K562 (cell line): ENCODE measurements at regions not wholly inside any gene's neighbourhood (a gene's known extent, or its start where the extent isn't known, plus 50 kb on each side); places are given as distances from the start of the nearest gene placed in this dataset.
A peak's percentile ranks its signal among the peaks of the same experiment; 100 is the strongest.

ENCODE experiments used
- ARNT ChIP-seq, 2 experiments: fragments of 450-650 bp; IDR thresholded peaks; 2 replicates each; pipeline ENCODE4 v1.6.1; 2016; ENCODE audit warnings: mild to moderate bottlenecking in 1 of 2
- CAMTA2 ChIP-seq: fragments of 250-450 bp; sonication (Bioruptor Pico); conservative IDR thresholded peaks from 2 replicates; pipeline ENCODE4 v1.5.1; 2022
- FOXM1 ChIP-seq, 2 experiments: fragments of 450-650 bp in 1 of 2; sonication (generic) in 1 of 2; formaldehyde crosslinking in 1 of 2; IDR thresholded peaks; 2 replicates each; pipeline versions ENCODE4 v1.6.1 to v1.9.0; 2017 to 2022; ENCODE audit warnings: low read depth in 2 of 2, mild to moderate bottlenecking in 2 of 2, missing genetic modification reagents in 1 of 2, moderate library complexity in 1 of 2
- LCOR ChIP-seq: sonication (generic); formaldehyde crosslinking; IDR thresholded peaks from 2 replicates; pipeline ENCODE4 v1.8.0; 2022; ENCODE audit warnings: mild to moderate bottlenecking, missing genetic modification reagents
- MAFG ChIP-seq: fragments of 450-650 bp; conservative IDR thresholded peaks from 2 replicates; pipeline ENCODE4 v1.6.1; 2016; ENCODE audit warnings: missing genetic modification characterization, missing compliant biosample characterization
- MTA1 ChIP-seq: fragments of 450-650 bp; IDR thresholded peaks from 2 replicates; pipeline ENCODE4 v1.6.1; 2017; ENCODE audit warnings: borderline replicate concordance
- NBN ChIP-seq: fragments of 450-650 bp; IDR thresholded peaks from 2 replicates; pipeline ENCODE4 v1.6.1; 2016; ENCODE audit warnings: low read depth, mild to moderate bottlenecking
- RB1 ChIP-seq: fragments of 450-650 bp; IDR thresholded peaks from 2 replicates; pipeline ENCODE4 v1.6.1; 2017; ENCODE audit warnings: low read depth, mild to moderate bottlenecking
- SMARCC2 ChIP-seq: fragments of 450-650 bp; IDR thresholded peaks from 2 replicates; pipeline ENCODE4 v1.6.1; 2017; ENCODE audit warnings: antibody characterized with exemption, moderate library complexity, mild to moderate bottlenecking, low read depth
- U2AF1 ChIP-seq: fragments of 200-400 bp; formaldehyde crosslinking; optimal IDR thresholded peaks from 2 replicates; pipeline ENCODE3; 2017; ENCODE audit warnings: mild to moderate bottlenecking, low read depth, low read length, moderate library complexity
- ZEB2 ChIP-seq: fragments of 450-650 bp; IDR thresholded peaks from 2 replicates; pipeline ENCODE4 v1.6.1; 2016
- ZNF165 ChIP-seq: fragments of 250-450 bp; sonication (Bioruptor Pico); IDR thresholded peaks from 2 replicates; pipeline ENCODE4 v1.4.0; 2020; ENCODE audit warnings: borderline replicate concordance
- ZNF184 ChIP-seq: sonication (generic); formaldehyde crosslinking; IDR thresholded peaks from 2 replicates; pipeline ENCODE4 v1.5.0; 2020; ENCODE audit warnings: missing genetic modification reagents
- ZNF696 ChIP-seq: fragments of 250-450 bp; sonication (Bioruptor Pico); conservative IDR thresholded peaks from 2 replicates; pipeline ENCODE4 v1.4.0; 2020; ENCODE audit warnings: mild to moderate bottlenecking, moderate library complexity
- TF ChIP-seq, protein P1 (sequence below): fragments of 250-450 bp; sonication (Bioruptor Pico); IDR thresholded peaks from 2 replicates; pipeline ENCODE4 v1.5.0; 2021
- TF ChIP-seq, protein P2 (sequence below): sonication (generic); formaldehyde crosslinking; IDR thresholded peaks from 2 replicates; pipeline ENCODE4 v1.8.0; 2022; ENCODE audit warnings: mild to moderate bottlenecking, low read depth, missing genetic modification reagents
- TF ChIP-seq, protein P3 (sequence below), 2 experiments: fragments of 450-650 bp in 1 of 2; sonication (generic) in 1 of 2; formaldehyde crosslinking in 1 of 2; IDR thresholded peaks in 1 of 2; conservative IDR thresholded peaks in 1 of 2; 2 replicates each; pipeline versions ENCODE4 v1.6.1 to v1.8.1; 2016 to 2023; ENCODE audit warnings: mild to moderate bottlenecking in 2 of 2, moderate library complexity in 2 of 2, inconsistent platforms in 1 of 2, missing genetic modification reagents in 1 of 2
- TF ChIP-seq, protein P4 (sequence below): sonication (generic); formaldehyde crosslinking; IDR thresholded peaks from 2 replicates; pipeline ENCODE4 v1.8.0; 2023; ENCODE audit warnings: missing genetic modification reagents, mild to moderate bottlenecking, borderline replicate concordance

DNA sequence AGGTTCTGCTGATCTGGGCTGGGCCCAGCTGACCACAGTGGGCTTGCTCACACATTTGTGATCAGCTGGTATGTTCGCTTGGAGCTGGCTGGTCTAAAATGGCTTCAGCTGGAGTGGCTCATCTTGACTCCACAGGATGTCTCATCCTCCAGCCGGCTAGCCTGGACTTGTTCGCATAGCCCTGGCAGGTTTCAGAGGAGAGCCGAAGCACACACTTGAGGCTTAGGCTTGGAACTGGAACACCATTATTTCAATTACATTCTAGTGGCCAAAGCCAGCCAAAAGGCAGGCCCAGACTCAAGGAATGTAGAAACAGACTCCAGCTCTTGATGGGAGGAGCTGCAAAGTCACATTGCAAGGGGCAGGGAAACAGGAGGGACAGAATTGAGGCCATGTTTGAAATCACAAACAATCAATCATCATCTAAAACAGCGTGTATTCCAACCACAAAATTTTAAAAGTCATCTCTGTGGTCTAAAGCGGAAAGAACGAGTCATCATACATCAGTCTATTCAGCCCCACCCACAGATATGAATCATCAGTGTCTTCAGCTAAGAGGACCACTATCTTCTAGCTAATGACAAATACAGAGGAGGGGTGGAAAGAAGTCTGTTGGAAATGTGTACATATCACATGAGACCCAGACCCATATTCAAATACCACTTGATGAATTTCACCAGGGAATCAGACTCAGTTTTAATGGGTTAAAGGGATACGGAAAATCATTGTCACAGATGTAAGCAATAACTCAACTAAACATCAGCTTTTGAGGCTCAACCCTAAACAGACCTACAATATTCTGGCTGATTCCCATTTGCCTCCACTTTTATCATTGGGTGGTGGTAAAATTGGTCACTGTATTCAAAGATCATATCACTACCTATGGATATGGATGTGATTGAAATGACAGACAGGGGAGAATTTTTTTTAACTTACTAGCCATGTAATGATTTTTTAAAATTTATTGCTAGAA, 139.0 kb upstream of the MKLN1 start (continued):
- TF ChIP-seq LCOR (CRISPR knock-in tag), result peak; percentile 88
- peak; percentile 60; the same call in 1 of the 2 replicates for TF ChIP-seq ZEB2
- TF ChIP-seq RB1, result no peak
- TF ChIP-seq, protein P1, sequence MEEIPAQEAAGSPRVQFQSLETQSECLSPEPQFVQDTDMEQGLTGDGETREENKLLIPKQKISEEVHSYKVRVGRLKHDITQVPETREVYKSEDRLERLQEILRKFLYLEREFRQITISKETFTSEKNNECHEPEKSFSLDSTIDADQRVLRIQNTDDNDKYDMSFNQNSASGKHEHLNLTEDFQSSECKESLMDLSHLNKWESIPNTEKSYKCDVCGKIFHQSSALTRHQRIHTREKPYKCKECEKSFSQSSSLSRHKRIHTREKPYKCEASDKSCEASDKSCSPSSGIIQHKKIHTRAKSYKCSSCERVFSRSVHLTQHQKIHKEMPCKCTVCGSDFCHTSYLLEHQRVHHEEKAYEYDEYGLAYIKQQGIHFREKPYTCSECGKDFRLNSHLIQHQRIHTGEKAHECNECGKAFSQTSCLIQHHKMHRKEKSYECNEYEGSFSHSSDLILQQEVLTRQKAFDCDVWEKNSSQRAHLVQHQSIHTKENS, result no peak
- TF ChIP-seq FOXM1 (IDR thresholded peaks at IDR 0.05; ENCODE audit: low read depth), result 0 out of 2 replicates have a peak, but pooled peaks have one; percentile 18
- no peak for TF ChIP-seq FOXM1 (CRISPR knock-in tag; IDR thresholded peaks at IDR 0.05; ENCODE audit: low read depth)
- TF ChIP-seq SMARCC2, result peak; percentile 78; the same call in 1 of the 2 replicates
- peak in 1 of 2 experiments; percentile 80; a peak in 2 of 4 replicates for TF ChIP-seq ARNT (IDR thresholded peaks at IDR 0.05)
- TF ChIP-seq, protein P2, sequence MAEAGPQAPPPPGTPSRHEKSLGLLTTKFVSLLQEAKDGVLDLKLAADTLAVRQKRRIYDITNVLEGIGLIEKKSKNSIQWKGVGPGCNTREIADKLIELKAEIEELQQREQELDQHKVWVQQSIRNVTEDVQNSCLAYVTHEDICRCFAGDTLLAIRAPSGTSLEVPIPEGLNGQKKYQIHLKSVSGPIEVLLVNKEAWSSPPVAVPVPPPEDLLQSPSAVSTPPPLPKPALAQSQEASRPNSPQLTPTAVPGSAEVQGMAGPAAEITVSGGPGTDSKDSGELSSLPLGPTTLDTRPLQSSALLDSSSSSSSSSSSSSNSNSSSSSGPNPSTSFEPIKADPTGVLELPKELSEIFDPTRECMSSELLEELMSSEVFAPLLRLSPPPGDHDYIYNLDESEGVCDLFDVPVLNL, result no peak
- no peak for TF ChIP-seq CAMTA2 (CRISPR knock-in tag)
- TF ChIP-seq NBN, result peak; percentile 28; the same call in 1 of the 2 replicates
- TF ChIP-seq, protein P3, sequence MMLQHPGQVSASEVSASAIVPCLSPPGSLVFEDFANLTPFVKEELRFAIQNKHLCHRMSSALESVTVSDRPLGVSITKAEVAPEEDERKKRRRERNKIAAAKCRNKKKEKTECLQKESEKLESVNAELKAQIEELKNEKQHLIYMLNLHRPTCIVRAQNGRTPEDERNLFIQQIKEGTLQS (IDR thresholded peaks at IDR 0.05), result peak; percentile 97
- TF ChIP-seq, protein P3 (CRISPR knock-in tag; conservative IDR thresholded peaks at IDR 0.05), result peak; percentile 57; the same call in 1 of the 2 replicates
- TF ChIP-seq, protein P4, sequence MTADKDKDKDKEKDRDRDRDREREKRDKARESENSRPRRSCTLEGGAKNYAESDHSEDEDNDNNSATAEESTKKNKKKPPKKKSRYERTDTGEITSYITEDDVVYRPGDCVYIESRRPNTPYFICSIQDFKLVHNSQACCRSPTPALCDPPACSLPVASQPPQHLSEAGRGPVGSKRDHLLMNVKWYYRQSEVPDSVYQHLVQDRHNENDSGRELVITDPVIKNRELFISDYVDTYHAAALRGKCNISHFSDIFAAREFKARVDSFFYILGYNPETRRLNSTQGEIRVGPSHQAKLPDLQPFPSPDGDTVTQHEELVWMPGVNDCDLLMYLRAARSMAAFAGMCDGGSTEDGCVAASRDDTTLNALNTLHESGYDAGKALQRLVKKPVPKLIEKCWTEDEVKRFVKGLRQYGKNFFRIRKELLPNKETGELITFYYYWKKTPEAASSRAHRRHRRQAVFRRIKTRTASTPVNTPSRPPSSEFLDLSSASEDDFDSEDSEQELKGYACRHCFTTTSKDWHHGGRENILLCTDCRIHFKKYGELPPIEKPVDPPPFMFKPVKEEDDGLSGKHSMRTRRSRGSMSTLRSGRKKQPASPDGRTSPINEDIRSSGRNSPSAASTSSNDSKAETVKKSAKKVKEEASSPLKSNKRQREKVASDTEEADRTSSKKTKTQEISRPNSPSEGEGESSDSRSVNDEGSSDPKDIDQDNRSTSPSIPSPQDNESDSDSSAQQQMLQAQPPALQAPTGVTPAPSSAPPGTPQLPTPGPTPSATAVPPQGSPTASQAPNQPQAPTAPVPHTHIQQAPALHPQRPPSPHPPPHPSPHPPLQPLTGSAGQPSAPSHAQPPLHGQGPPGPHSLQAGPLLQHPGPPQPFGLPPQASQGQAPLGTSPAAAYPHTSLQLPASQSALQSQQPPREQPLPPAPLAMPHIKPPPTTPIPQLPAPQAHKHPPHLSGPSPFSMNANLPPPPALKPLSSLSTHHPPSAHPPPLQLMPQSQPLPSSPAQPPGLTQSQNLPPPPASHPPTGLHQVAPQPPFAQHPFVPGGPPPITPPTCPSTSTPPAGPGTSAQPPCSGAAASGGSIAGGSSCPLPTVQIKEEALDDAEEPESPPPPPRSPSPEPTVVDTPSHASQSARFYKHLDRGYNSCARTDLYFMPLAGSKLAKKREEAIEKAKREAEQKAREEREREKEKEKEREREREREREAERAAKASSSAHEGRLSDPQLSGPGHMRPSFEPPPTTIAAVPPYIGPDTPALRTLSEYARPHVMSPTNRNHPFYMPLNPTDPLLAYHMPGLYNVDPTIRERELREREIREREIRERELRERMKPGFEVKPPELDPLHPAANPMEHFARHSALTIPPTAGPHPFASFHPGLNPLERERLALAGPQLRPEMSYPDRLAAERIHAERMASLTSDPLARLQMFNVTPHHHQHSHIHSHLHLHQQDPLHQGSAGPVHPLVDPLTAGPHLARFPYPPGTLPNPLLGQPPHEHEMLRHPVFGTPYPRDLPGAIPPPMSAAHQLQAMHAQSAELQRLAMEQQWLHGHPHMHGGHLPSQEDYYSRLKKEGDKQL, result no peak
- TF ChIP-seq ZNF184 (CRISPR knock-in tag), result no peak
- no peak for TF ChIP-seq ZNF165 (CRISPR knock-in tag)
- TF ChIP-seq MTA1, result peak; percentile 17; the same call in 1 of the 2 replicates
- peak; percentile 87 for TF ChIP-seq MAFG (tag)
- TF ChIP-seq ZNF696 (CRISPR knock-in tag), result no peak
- TF ChIP-seq U2AF1, result no peak
